GM18907 (cell line): ENCODE measurements at regions not wholly inside any gene's neighbourhood (a gene's known extent, or its start where the extent isn't known, plus 50 kb on each side); places are given as distances from the start of the nearest gene placed in this dataset.

ENCODE experiments used
- ATAC-seq: cut with Tn5 transposase; IDR thresholded peaks from one replicate; pipeline ENCODE4 v1.9.1; 2021; ENCODE audit warnings: mild to moderate bottlenecking, moderate library complexity; ENCODE audit not compliant: unreplicated experiment

- ATAC-seq, result no peak
These were observed 300.8 kb downstream of the HHIPL2 start for GRCh38 chr1:222247081-222247480.

DNA sequence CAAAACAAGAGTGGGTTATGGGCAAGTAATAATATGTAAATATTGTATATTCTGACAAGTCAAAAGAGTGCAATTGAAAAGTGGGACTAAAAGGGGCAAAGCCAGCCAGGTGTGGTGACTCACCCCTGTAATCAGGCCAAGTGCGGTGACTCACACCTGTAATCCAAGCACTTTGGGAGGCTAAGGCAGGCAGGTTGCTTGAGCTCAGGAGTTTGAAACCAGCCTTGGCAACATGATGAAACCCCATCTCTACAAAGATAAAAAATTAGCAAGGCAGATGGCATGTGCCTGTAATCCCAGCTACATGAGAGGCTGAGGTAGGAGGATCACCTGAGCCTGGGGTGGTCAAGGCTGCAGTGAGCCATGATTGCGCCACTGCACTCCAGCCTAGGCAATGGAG lies 304.0 kb downstream of the HHIPL2 start:
- no peak for ATAC-seq

DNA sequence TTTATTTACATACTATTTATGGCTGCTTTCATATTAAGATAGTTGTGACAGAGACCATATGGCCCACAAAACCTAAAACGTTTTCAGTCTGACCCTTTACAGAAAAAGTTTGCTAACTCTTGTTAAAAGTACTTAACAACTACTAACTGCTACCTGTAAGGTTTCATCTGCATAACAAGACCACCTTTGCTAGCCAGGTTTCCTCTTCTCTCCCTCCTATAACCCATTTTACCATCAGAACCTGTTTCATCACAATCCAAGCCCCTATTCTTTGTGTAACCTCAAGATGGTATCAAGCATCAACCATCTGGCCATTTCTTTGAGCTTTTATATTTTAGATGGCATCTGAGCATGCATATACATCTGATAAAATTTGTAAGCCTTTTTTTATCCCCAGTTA lies 305.4 kb downstream of the HHIPL2 start:
- ATAC-seq, result no peak

- no peak for ATAC-seq
These were observed 306.5 kb downstream of the HHIPL2 start for GRCh38 chr1:222241410-222241809.

DNA sequence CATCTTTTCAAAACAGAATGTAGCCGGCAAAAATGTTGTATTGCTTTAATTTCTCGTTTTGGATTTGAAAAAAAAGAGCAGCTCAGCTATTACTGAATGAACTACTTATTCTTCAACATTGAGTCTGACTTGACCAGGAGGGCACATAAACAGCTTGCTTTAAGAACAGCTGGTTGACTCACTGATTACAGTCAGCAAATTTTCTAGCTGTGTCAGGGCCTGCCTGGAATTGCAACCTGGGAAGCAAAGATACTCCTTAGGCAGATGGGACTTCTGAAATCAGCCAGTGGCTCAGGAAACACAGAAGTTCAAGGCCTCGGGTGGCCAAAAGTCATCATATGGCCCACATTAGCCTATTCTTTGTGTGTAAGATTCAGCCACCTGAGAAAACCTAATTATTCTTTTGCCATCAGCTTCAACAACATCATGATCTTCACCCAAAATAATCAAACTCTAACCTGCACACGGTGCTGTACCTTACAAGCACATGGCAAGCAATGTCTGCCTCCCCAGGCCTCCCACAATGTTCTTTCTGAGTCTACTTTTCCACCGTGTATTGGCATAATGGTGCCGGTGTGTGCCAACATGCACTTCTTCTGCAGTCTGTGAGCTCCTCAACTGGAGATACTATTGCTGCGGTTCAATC lies 307.2 kb downstream of the HHIPL2 start:
- no peak for ATAC-seq

GRCh38 chr1:222239130-222239529 lies 308.8 kb downstream of the HHIPL2 start:
- no peak for ATAC-seq

DNA sequence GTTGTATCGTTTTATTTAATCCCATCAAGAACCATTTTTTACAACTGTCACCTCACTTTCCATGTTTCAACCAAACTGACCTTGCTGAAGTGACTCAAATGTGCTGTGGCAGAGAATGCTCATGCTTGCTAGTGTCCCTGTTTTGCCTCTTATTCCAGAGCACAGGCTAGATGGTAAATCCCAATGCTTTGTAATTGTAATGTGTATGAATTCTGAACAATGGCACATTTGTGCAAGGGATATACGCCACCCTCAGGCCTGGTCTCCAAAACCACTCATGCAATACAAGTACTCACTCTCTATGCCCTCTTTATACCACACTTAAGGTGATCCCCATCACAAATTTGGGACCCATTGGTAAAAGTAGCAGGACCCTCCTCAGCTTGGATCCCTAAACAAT lies 313.6 kb downstream of the HHIPL2 start:
- no peak for ATAC-seq

DNA sequence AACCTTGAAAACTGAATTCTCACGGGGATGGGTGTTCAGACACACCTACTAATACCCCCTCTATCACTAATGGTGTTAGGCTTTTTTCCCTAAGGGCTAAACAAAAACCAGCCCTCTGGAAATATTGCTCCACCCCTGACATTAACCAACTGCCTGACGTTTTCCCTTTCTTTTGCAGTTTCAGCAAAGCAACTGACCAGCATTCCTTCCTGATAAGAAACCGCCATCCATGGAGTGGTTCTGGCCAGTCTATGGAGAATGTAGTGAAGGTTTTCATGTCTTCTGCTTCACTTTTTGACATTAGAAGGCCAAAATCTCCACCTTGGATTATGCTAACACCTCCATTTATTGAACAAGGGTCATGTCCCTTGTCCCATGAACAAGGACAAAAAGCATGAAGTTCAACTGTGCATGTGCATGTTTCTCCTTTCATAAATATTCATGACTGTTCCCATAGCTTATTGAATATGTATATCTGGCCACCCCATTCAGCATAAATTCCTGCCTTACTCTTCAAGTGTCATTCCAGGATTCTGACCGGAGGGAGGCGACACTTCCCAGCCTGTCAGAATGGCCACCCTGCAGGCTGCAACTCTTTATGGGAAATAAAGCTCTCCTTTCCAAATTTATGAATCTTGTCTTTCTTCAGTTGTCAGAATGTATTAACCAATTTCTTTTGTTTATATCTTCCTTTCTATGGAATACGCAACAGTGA lies 314.3 kb downstream of the HHIPL2 start:
- no peak for ATAC-seq

DNA sequence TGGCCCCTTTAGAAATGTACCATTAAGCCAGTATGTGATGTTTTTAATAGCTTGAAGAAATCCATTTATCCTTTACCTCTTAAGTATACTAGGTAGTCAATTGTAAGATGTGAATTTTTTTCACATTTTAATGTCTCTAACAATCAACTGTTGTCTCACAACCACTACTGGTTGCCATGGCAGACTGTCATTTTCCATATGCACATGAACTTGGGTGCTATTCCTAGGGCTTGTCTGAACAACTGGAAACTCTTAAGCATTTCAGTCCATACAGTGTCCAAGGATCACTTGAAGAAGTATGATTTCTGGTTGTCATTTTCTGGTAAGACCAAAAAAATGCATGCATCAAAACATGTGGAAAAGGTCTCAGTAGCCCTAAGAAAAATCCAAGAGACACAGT lies 315.1 kb downstream of the HHIPL2 start:
- no peak for ATAC-seq

DNA sequence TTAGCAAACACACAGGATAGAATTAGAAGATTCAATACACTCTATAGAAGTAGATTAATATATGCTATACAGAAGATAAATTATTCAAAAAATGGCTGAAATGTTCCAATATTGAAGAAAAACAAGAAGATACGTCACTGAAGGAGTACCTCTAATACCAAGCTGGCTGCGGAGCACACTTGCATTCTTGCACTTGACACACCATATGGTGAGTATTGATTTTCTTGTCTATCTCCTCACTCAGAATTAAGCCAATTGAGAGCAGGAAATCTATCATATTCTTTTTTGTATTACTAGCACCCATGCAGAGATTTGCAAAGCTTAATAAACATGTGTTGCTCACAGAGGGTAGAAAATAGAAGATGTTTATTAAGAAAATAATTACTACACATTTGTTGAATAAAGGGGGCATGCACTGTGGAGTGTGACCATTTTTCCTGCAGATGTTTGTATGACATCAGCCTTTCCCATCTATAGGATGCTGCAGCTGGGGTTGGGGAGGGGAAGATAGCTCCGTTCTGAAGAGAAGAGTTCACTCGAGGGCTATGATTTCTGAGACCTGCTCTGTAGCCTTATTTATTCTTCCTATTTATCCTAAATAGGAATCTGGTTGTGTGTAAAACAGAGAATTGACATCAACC lies 318.1 kb downstream of the HHIPL2 start:
- no peak for ATAC-seq

- ATAC-seq, result no peak
These were observed 322.6 kb downstream of the HHIPL2 start for GRCh38 chr1:222225316-222225691.

- no peak for ATAC-seq
These were observed 323.1 kb downstream of the HHIPL2 start for GRCh38 chr1:222224636-222225315.

- ATAC-seq, result no peak
These were observed 323.7 kb downstream of the HHIPL2 start for GRCh38 chr1:222224156-222224555.

GRCh38 chr1:222223010-222223409 lies 324.9 kb downstream of the HHIPL2 start:
- no peak for ATAC-seq

GRCh38 chr1:222216255-222216754 lies 331.6 kb downstream of the HHIPL2 start:
- ATAC-seq, result no peak

DNA sequence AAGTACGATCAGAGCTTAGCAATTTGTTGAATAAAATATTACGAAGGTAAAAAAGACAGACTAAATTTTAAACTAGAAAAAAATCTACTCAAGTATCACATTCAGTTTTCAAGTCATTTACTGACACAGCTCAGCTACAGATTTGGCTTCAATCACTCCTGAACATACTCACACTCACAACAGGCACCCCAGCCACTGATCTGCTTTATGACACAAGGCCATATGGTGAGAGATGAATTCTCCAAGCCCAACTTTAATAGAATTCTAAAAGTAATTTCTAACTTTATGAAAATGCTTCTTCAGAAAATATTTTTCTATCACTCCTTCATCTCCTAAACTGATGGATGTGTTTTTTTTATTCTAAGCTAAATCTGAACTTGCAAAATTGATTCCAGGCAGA lies 337.1 kb downstream of the HHIPL2 start:
- no peak for ATAC-seq

- no peak for ATAC-seq
These were observed 343.4 kb downstream of the HHIPL2 start for GRCh38 chr1:222204475-222204874.

DNA sequence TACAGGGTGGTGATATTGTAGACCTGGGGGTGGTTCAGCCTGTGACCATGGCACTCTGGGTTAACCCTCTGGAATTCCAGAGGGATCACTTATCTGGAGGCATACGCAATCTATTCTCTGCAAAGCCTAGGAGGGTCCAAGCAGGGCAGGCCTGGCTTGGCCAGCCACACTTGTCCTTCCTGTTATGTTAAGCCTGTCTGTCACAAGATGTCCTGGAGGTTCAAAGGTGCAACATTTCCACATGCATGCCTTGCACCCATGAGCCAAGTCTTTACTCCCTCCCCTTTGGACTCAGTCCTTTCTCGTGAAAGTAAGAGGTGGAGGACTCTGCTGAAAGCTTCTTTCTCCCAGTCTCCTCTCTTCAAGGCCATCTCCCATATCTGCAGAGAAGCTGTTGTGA lies 345.1 kb downstream of the HHIPL2 start:
- no peak for ATAC-seq

DNA sequence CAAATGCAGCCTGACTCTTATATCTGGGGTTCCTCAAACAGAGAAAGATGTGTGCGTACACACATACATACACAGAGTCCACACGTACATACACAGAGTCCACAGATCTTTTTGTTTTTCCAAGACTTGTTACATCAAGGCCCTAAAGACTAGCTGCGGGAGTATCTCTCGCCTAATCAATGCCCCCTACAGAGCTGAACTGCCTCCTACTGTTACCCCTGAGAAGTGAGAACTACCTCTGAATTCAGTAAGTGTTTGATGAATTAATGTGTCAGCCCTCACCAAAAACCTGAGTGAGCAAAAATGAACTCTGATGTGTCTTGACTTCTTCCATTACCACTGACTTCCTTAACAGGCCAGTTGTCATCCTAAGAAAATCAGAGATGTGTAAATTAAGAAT lies 351.2 kb downstream of the HHIPL2 start:
- ATAC-seq, result no peak

DNA sequence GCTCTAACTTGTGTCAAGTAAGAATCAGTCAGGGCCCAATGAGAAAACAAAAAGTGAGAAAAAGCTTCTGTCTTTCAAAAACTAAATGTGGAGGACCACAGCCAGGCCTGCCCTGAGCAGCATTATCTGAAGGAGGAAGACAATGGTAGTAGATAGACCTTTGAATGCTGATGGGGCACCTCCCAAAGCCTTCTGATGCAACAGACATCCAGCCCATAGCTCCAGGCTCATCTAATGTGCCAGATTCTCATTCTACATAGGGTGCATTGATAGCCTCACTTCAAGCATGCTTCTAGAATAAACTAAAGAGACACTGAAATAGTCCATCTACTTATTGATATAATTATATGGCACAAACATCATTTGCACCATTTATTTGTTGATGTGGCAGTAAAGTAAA lies 351.6 kb downstream of the HHIPL2 start:
- no peak for ATAC-seq

GRCh38 chr1:222195857-222196256 lies 352.0 kb downstream of the HHIPL2 start:
- no peak for ATAC-seq

- no peak for ATAC-seq
These were observed 358.7 kb downstream of the HHIPL2 start for GRCh38 chr1:222189218-222189617.
